Gastroesophageal sphincter (tissue), 4 donors: ENCODE measurements at regions not wholly inside any gene's neighbourhood (a gene's known extent, or its start where the extent isn't known, plus 50 kb on each side); places are given as distances from the start of the nearest gene placed in this dataset.

Experiments used
- ATAC-seq: fragments of 150-250 bp; one replicate; pipeline ENCODE4 v1.9.1; 2016; ENCODE audit warnings: mild to moderate bottlenecking, moderate library complexity
- H3K27ac ChIP-seq, 4 donors: fragments of 200-600 bp; sonication (generic) in 3 of 4; 1 replicate in 3 of 4; 2 replicates in 1 of 4; pipeline ENCODE4 v1.5.1; 2016 to 2019
- H3K27me3 ChIP-seq: fragments of 200-600 bp; sonication (generic); one replicate; pipeline ENCODE4 v1.5.1; 2019
- H3K36me3 ChIP-seq, 2 donors: fragments of 200-600 bp; sonication (generic); one replicate each; pipeline ENCODE4 v1.5.1; 2019; ENCODE audit warnings: control low read depth in 1 of 2
- H3K4me1 ChIP-seq, 3 donors: fragments of 200-600 bp; sonication (generic); 1 replicate in 2 of 3; 2 replicates in 1 of 3; pipeline ENCODE4 v1.5.1; 2016 to 2019; ENCODE audit warnings: control low read depth in 2 of 3
- H3K4me3 ChIP-seq, 2 donors: fragments of 200-600 bp; sonication (generic); one replicate each; pipeline ENCODE4 v1.5.1; 2019; ENCODE audit warnings: mild to moderate bottlenecking in 1 of 2, moderate library complexity in 1 of 2
- H3K9me3 ChIP-seq, 3 donors: fragments of 200-600 bp; sonication (generic); one replicate each; pipeline ENCODE4 v1.5.1; 2017 to 2019; ENCODE audit warnings: control low read depth in 2 of 3
- EP300 ChIP-seq: sonication (generic); formaldehyde crosslinking; IDR thresholded peaks from one replicate; pipeline ENCODE4 v1.6.1; 2017; ENCODE audit warnings: antibody characterized with exemption, mild to moderate bottlenecking
- POLR2A ChIP-seq, 2 donors: fragments of 450-650 bp; IDR thresholded peaks; one replicate each; pipeline ENCODE4 v1.6.1; 2017; ENCODE audit warnings: antibody characterized with exemption in 2 of 2, mild to moderate bottlenecking in 2 of 2, moderate library complexity in 1 of 2
- POLR2AphosphoS5 ChIP-seq: sonication (generic); formaldehyde crosslinking; IDR thresholded peaks from one replicate; pipeline ENCODE4 v1.6.1; 2017; ENCODE audit warnings: antibody characterized with exemption
- WGBS, 2 donors: methylation state at CpG; one replicate each; pipeline ENCODE4 v1.1.5; 2018; ENCODE audit warnings: low coverage in 1 of 2; 5-methylcytosine and 5-hydroxymethylcytosine counted together
- TF ChIP-seq, protein P1 (sequence below), 4 experiments: fragments of 200-600 bp in 2 of 4; fragments of 450-650 bp in 2 of 4; sonication (generic) in 1 of 4; IDR thresholded peaks; one replicate each; pipeline ENCODE4 v1.5.1; 2017 to 2019; ENCODE audit warnings: antibody characterized with exemption in 4 of 4, mild to moderate bottlenecking in 2 of 4, moderate library complexity in 2 of 4

DNA sequence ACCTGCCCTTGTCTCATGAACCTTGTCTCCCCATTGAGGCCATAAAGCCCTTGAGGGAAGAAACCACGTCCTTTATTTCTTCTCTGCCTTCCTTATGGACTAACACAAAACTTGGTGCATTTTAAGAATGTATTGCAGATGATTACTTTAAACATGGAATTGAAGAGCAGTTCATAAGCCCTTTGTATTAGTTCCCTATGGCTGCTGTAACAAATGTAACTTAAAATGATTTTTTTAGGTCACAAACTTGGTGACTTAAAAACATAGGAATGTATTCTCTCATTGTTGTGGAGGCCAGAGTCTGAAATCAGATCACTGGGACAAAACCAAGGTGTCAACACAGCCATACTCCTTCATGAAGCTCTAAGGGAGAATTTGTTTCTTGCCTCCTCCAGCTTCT lies 185.5 kb downstream of the PHLDA1 start:
- TF ChIP-seq EP300: no peak
- TF ChIP-seq, protein P1, sequence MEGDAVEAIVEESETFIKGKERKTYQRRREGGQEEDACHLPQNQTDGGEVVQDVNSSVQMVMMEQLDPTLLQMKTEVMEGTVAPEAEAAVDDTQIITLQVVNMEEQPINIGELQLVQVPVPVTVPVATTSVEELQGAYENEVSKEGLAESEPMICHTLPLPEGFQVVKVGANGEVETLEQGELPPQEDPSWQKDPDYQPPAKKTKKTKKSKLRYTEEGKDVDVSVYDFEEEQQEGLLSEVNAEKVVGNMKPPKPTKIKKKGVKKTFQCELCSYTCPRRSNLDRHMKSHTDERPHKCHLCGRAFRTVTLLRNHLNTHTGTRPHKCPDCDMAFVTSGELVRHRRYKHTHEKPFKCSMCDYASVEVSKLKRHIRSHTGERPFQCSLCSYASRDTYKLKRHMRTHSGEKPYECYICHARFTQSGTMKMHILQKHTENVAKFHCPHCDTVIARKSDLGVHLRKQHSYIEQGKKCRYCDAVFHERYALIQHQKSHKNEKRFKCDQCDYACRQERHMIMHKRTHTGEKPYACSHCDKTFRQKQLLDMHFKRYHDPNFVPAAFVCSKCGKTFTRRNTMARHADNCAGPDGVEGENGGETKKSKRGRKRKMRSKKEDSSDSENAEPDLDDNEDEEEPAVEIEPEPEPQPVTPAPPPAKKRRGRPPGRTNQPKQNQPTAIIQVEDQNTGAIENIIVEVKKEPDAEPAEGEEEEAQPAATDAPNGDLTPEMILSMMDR (IDR thresholded peaks at IDR 0.05): no peak
- no peak for TF ChIP-seq POLR2A (IDR thresholded peaks at IDR 0.05)
- no peak overlapping the region for H3K27ac ChIP-seq
- H3K9me3 ChIP-seq: no peaks in the 10 kb centered on the region
- H3K4me3 ChIP-seq: no peak overlapping the region
- H3K27me3 ChIP-seq: no peaks in the 10 kb centered on the region
- WGBS, 2 donors: 88 to 92% methylated on average over 1 of the region's 1 CpG
- no peaks in the 10 kb centered on the region for H3K36me3 ChIP-seq
- H3K4me1 ChIP-seq: peaks cover 0 to 14% (median 3%) of the 10 kb centered on the region in 3 donors
- no peak for ATAC-seq

DNA sequence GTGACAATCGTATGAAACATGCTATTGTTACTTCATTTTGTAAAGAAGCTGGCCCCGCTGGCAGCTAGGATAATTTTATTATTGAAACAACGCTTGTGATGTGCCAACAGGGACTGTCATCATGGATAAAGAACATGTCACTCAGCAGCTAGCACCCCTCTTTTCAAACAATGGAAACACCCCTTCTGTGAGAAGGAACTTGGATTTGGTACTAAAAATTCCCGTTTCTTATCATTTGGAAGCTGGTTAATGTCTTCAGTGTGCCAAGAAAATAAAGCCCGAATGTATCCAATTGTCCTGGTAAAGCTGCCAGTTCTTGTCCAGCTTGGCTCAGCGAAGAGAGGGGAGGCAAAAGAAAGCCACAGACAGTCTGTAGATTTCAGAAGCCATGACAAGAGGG lies 186.6 kb downstream of the PHLDA1 start:
- H3K9me3 ChIP-seq: no peaks in the 10 kb centered on the region
- no peak overlapping the region for H3K27ac ChIP-seq
- peaks cover 0 to 14% (median 3%) of the 10 kb centered on the region in 3 donors for H3K4me1 ChIP-seq
- ATAC-seq: no peak
- H3K27me3 ChIP-seq: no peaks in the 10 kb centered on the region
- TF ChIP-seq POLR2A (IDR thresholded peaks at IDR 0.05) (no peak), EP300 (no peak), POLR2AphosphoS5 (no peak)
- TF ChIP-seq, protein P1 (IDR thresholded peaks at IDR 0.05): no peak
- no peak overlapping the region for H3K4me3 ChIP-seq
- 58 to 71% methylated on average over 6 of the region's 6 CpGs for WGBS, 2 donors
- H3K36me3 ChIP-seq: no peaks in the 10 kb centered on the region

DNA sequence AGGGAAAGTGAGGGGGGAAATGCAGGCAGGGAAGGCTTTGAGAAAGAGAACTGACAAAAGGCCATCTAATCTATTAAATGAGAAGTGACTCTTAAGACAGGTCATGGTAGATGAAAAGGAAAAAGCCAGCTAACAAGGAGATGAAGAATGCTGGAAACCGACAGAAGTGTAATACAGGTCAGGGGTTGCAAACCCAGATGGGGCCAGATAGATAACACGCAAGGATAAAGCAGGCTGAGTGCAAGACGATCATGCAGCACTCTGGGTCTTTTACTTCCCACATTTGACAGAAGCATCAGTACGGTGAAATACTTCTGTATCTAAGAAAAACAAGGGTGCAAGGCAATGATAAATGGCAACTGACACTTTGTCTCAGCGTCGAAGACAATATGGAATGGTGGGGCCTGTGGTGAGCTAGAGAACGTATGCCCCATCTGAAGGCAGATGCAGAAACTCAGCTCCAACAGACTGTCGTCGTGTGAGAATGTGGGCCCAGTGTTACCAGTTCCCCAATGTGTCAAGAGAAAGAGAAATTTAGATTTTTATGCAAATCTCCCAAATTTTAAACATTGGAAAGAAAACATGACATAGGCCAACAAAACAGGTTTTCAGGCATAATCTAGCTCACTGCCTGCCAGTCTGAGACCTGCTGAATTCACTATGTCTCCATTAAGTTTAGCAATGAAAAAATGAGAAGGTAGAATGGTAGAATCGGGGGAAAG lies 187.4 kb downstream of the PHLDA1 start:
- H3K4me1 ChIP-seq: peaks cover 0 to 13% (median 3%) of the 10 kb centered on the region in 3 donors
- H3K36me3 ChIP-seq: no peaks in the 10 kb centered on the region
- 68 to 76% methylated on average over 10 of the region's 10 CpGs for WGBS, 2 donors
- no peak overlapping the region for H3K27ac ChIP-seq
- no peak for ATAC-seq
- TF ChIP-seq POLR2AphosphoS5 (no peak), EP300 (no peak), POLR2A (IDR thresholded peaks at IDR 0.05) (no peak)
- TF ChIP-seq, protein P1 (IDR thresholded peaks at IDR 0.05): no peak
- H3K9me3 ChIP-seq: no peaks in the 10 kb centered on the region
- H3K27me3 ChIP-seq: no peaks in the 10 kb centered on the region
- no peak overlapping the region for H3K4me3 ChIP-seq

DNA sequence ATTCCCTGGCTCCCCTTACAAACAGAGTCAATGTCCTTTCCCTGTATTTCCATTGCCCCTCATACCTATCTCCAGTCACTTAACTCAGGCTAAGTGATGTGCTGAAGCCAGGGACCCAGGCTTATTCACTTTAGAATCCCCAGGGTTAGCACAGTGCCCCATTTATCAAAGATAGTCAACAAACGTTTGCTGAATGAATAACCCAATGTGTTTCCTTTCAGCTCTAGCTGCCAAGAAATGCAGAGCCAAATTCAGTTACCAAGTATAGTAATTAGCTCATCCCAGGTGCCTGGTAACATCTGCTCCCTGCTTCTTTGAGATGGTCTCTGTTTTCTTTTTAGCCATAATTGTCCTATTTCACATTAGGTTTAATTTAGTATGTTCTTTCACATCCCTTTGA lies 189.5 kb downstream of the PHLDA1 start:
- no peak for TF ChIP-seq POLR2A (IDR thresholded peaks at IDR 0.05)
- no peak for TF ChIP-seq POLR2AphosphoS5
- TF ChIP-seq EP300: no peak
- TF ChIP-seq, protein P1 (IDR thresholded peaks at IDR 0.05): no peak
- Histone ChIP-seq H3K27me3 (no peaks in the 10 kb centered on the region), H3K36me3 (no peaks in the 10 kb centered on the region), H3K4me1 (no peaks in the 10 kb centered on the region), H3K9me3 (no peaks in the 10 kb centered on the region), H3K4me3 (no peak overlapping the region), H3K27ac (no peak overlapping the region)
- no peak for ATAC-seq
- WGBS, 2 donors: 9 to 18% methylated on average over 1 of the region's 1 CpG

DNA sequence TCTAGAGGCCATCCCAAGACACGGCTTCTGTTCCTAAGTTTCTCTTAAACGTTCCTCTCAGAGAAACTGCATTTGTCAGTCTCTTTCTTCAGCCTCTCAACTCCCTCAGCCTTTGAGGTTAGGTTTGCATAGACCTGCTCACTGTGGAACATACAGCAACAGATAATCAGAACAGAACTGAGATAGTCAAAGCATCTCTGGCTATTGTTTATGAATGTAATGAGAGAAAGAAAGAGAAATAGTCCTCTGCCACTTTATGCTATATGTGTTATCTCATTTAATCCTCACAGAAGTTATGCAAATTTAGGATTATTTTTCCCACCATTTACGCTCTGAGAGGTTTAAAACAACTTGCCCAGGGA lies 190.6 kb downstream of the PHLDA1 start:
- Histone ChIP-seq H3K9me3 (no peaks in the 10 kb centered on the region), H3K4me3 (no peak overlapping the region), H3K27ac (no peak overlapping the region), H3K27me3 (no peaks in the 10 kb centered on the region), H3K4me1 (no peaks in the 10 kb centered on the region), H3K36me3 (no peaks in the 10 kb centered on the region)
- no peak for ATAC-seq
- TF ChIP-seq EP300: no peak
- TF ChIP-seq, protein P1 (IDR thresholded peaks at IDR 0.05): no peak
- no peak for TF ChIP-seq POLR2A (IDR thresholded peaks at IDR 0.05)
- TF ChIP-seq POLR2AphosphoS5: no peak
- 90 to 91% methylated on average over 3 of the region's 3 CpGs for WGBS, 2 donors
